OCI-LY1 (cell line): ENCODE measurements at regions not wholly inside any gene's neighbourhood (a gene's known extent, or its start where the extent isn't known, plus 50 kb on each side); places are given as distances from the start of the nearest gene placed in this dataset.
"Not testable (repeated sequence)": the region's sequence is repeated elsewhere in the genome, so short reads cannot be mapped to it uniquely, and the experiment has no call there.

Experiments
- EZH2 ChIP-seq: fragments of 200-600 bp; sonication (generic), shearing (Covaris generic); IDR thresholded peaks from 2 replicates; pipeline ENCODE4 v1.8.0; 2017; ENCODE audit warnings: borderline replicate concordance, mixed run types, mild to moderate bottlenecking, antibody characterized with exemption, low read length, moderate library complexity, mixed read lengths
- TF ChIP-seq, protein P1 (sequence below): fragments of 200-600 bp; sonication (generic), shearing (Covaris generic); IDR thresholded peaks from 2 replicates; pipeline ENCODE4 v1.5.1; 2017; ENCODE audit warnings: mild to moderate bottlenecking, antibody characterized with exemption, low read length, moderate library complexity, mixed read lengths

DNA sequence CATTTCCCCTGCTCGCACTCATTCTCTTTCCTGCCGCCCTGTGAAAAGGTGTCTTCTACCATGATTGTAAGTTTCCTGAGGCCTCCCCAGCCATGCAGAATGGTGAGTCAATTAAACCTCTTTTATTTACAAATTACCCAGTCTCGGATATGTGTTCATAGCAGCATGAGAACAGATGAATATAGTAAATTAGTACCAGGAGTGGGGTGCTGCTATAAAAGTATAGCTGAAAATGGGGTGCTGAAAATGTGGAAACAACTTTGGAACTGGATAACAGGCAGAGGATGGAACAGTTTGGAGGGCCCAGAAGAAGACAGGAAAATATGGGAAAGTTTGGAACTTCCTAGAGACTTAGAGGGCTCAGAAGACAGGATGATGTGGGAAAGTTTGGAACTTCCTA is 204.2 kb downstream of the CPEB2 start:
- TF ChIP-seq, protein P1, sequence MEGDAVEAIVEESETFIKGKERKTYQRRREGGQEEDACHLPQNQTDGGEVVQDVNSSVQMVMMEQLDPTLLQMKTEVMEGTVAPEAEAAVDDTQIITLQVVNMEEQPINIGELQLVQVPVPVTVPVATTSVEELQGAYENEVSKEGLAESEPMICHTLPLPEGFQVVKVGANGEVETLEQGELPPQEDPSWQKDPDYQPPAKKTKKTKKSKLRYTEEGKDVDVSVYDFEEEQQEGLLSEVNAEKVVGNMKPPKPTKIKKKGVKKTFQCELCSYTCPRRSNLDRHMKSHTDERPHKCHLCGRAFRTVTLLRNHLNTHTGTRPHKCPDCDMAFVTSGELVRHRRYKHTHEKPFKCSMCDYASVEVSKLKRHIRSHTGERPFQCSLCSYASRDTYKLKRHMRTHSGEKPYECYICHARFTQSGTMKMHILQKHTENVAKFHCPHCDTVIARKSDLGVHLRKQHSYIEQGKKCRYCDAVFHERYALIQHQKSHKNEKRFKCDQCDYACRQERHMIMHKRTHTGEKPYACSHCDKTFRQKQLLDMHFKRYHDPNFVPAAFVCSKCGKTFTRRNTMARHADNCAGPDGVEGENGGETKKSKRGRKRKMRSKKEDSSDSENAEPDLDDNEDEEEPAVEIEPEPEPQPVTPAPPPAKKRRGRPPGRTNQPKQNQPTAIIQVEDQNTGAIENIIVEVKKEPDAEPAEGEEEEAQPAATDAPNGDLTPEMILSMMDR = not testable (repeated sequence)
- TF ChIP-seq EZH2 = not testable (repeated sequence)
